ENCODE measurements at regions not wholly inside any gene's neighbourhood (a gene's known extent, or its start where the extent isn't known, plus 50 kb on each side); places are given as distances from the start of the nearest gene placed in this dataset.

DNA sequence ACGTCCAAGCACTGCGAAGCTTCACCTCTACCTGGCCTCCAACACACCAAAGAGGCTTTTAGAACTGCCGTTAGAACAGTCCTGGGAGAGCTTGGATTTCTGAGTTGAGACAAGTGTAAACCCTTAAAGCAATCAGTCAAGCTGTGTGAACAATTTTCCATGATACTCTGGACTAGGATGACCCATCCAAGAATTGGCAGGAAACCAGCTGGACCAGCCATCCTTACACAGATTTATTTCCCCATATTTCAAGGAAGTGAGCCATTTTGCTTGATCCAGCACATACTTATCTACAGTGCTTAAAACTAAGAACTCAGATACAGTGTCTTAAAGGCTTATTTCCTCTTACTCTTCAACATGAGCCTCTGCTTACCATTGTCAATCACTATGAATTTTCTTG is 340.7 kb upstream of the HS3ST1 start:
- Histone ChIP-seq H3K4me3 (ENCODE audit: low read depth, low read length) (no peak overlapping the region), H3K36me3 (ENCODE audit: control insufficient read depth in 2 of 2, insufficient read depth in 1 of 2, low read length in 2 of 2) (no peaks in the 10 kb centered on the region), H3K4me1 (ENCODE audit: control insufficient read depth, insufficient read depth, low read length) (no peaks in the 10 kb centered on the region), H3K27ac (ENCODE audit: extremely low read depth, low read depth, low read length) (no peak overlapping the region), H3K9me3 (ENCODE audit: control insufficient read depth, insufficient read depth, low read depth, low read length) (no peaks in the 10 kb centered on the region)
- TF ChIP-seq, protein P1, sequence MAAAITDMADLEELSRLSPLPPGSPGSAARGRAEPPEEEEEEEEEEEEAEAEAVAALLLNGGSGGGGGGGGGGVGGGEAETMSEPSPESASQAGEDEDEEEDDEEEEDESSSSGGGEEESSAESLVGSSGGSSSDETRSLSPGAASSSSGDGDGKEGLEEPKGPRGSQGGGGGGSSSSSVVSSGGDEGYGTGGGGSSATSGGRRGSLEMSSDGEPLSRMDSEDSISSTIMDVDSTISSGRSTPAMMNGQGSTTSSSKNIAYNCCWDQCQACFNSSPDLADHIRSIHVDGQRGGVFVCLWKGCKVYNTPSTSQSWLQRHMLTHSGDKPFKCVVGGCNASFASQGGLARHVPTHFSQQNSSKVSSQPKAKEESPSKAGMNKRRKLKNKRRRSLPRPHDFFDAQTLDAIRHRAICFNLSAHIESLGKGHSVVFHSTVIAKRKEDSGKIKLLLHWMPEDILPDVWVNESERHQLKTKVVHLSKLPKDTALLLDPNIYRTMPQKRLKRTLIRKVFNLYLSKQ (tag by site-specific recombination; IDR thresholded peaks at IDR 0.05; ENCODE audit: borderline replicate concordance): no peak
- TF ChIP-seq ZNF202 (tag by site-specific recombination; IDR thresholded peaks at IDR 0.05; ENCODE audit: borderline replicate concordance) (no peak), ZNF558 (tag by site-specific recombination; IDR thresholded peaks at IDR 0.05) (no peak), ZNF366 (tag by site-specific recombination; conservative IDR thresholded peaks at IDR 0.05) (no peak), ZNF132 (tag by site-specific recombination; IDR thresholded peaks at IDR 0.05; ENCODE audit: borderline replicate concordance) (no peak), ZNF37A (tag by site-specific recombination; IDR thresholded peaks at IDR 0.05) (no peak), ZNF514 (tag by site-specific recombination; IDR thresholded peaks at IDR 0.05) (no peak), ZNF341 (tag by site-specific recombination; IDR thresholded peaks at IDR 0.05; ENCODE audit: low read depth) (no peak), ZNF670 (tag by site-specific recombination; IDR thresholded peaks at IDR 0.05; ENCODE audit: low read depth) (no peak), ZFP3 (tag by site-specific recombination; IDR thresholded peaks at IDR 0.05; ENCODE audit: low read depth) (no peak), ZFP41 (tag by site-specific recombination; IDR thresholded peaks at IDR 0.05; ENCODE audit: borderline replicate concordance) (no peak), ZNF768 (tag by site-specific recombination; IDR thresholded peaks at IDR 0.05) (no peak), ZNF274 (IDR thresholded peaks at IDR 0.05; ENCODE audit: low read length) (no peak), ZNF274 (tag by site-specific recombination; IDR thresholded peaks at IDR 0.05; ENCODE audit: borderline replicate concordance) (no peak)
- TF ChIP-seq, protein P2, sequence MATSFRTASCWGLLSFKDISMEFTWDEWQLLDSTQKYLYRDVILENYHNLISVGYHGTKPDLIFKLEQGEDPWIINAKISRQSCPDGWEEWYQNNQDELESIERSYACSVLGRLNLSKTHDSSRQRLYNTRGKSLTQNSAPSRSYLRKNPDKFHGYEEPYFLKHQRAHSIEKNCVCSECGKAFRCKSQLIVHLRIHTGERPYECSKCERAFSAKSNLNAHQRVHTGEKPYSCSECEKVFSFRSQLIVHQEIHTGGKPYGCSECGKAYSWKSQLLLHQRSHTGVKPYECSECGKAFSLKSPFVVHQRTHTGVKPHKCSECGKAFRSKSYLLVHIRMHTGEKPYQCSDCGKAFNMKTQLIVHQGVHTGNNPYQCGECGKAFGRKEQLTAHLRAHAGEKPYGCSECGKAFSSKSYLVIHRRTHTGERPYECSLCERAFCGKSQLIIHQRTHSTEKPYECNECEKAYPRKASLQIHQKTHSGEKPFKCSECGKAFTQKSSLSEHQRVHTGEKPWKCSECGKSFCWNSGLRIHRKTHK (tag by site-specific recombination; IDR thresholded peaks at IDR 0.05): no peak
- TF ChIP-seq, protein P3, sequence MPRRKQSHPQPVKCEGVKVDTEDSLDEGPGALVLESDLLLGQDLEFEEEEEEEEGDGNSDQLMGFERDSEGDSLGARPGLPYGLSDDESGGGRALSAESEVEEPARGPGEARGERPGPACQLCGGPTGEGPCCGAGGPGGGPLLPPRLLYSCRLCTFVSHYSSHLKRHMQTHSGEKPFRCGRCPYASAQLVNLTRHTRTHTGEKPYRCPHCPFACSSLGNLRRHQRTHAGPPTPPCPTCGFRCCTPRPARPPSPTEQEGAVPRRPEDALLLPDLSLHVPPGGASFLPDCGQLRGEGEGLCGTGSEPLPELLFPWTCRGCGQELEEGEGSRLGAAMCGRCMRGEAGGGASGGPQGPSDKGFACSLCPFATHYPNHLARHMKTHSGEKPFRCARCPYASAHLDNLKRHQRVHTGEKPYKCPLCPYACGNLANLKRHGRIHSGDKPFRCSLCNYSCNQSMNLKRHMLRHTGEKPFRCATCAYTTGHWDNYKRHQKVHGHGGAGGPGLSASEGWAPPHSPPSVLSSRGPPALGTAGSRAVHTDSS (tag by site-specific recombination; IDR thresholded peaks at IDR 0.05): no peak
- TF ChIP-seq, protein P4, sequence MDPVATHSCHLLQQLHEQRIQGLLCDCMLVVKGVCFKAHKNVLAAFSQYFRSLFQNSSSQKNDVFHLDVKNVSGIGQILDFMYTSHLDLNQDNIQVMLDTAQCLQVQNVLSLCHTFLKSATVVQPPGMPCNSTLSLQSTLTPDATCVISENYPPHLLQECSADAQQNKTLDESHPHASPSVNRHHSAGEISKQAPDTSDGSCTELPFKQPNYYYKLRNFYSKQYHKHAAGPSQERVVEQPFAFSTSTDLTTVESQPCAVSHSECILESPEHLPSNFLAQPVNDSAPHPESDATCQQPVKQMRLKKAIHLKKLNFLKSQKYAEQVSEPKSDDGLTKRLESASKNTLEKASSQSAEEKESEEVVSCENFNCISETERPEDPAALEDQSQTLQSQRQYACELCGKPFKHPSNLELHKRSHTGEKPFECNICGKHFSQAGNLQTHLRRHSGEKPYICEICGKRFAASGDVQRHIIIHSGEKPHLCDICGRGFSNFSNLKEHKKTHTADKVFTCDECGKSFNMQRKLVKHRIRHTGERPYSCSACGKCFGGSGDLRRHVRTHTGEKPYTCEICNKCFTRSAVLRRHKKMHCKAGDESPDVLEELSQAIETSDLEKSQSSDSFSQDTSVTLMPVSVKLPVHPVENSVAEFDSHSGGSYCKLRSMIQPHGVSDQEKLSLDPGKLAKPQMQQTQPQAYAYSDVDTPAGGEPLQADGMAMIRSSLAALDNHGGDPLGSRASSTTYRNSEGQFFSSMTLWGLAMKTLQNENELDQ (tag by site-specific recombination; IDR thresholded peaks at IDR 0.05; ENCODE audit: low read depth): no peak
- POLR2A ChIA-PET: no interaction called here
- CTCF ChIA-PET: no interaction called here

DNA sequence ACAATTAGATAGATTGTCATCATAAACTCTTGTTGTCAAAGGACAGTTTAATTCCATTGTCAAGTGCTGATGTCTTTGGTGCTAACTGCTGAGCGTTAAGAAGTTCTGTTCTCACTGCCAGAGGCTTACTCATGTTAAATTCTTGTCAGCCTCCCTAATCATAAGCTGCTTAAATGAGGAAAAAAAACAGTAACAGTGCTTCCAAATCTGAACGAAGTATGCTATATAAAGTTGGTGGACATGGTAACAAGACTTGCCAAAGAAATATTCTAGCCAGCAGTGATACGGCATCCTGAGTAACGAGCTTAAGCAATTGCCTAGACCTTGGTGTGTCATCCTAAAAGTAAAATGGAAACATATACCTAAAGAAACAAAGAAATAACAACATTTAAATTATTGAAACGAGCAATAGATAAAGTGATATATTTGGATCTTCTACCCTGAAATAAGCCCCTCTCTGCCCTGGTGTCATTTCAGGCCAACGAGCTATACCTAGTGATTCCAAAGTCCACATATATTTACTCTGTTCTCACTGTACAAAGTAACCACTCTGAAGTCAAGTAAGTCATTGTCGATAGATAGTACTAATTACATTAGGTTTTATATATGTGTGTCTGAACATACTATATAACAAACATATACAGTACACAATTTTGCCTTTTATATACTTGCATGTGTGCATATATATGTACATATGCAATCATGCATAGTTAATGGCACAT is 339.7 kb upstream of the HS3ST1 start:
- no peak overlapping the region for H3K27ac ChIP-seq (ENCODE audit: extremely low read depth, low read depth, low read length)
- no peaks in the 10 kb centered on the region for H3K36me3 ChIP-seq (ENCODE audit: control insufficient read depth in 2 of 2, insufficient read depth in 1 of 2, low read length in 2 of 2)
- H3K4me3 ChIP-seq (ENCODE audit: low read depth, low read length): no peak overlapping the region
- H3K4me1 ChIP-seq (ENCODE audit: control insufficient read depth, insufficient read depth, low read length): no peaks in the 10 kb centered on the region
- ChIA-PET CTCF (interaction anchor here (0.6 to 1.3 kb wide), 3 partner anchors 9 to 865 kb away, joined by 3 to 5 read pairs (median 3); no protein-coding TSS in a partner anchor), POLR2A (no interaction called here)
- H3K9me3 ChIP-seq (ENCODE audit: control insufficient read depth, insufficient read depth, low read depth, low read length): no peaks in the 10 kb centered on the region
- TF ChIP-seq, protein P5, sequence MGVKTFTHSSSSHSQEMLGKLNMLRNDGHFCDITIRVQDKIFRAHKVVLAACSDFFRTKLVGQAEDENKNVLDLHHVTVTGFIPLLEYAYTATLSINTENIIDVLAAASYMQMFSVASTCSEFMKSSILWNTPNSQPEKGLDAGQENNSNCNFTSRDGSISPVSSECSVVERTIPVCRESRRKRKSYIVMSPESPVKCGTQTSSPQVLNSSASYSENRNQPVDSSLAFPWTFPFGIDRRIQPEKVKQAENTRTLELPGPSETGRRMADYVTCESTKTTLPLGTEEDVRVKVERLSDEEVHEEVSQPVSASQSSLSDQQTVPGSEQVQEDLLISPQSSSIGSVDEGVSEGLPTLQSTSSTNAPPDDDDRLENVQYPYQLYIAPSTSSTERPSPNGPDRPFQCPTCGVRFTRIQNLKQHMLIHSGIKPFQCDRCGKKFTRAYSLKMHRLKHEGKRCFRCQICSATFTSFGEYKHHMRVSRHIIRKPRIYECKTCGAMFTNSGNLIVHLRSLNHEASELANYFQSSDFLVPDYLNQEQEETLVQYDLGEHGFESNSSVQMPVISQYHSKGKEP (tag by site-specific recombination; IDR thresholded peaks at IDR 0.05): no peak
- TF ChIP-seq ZNF670 (tag by site-specific recombination; IDR thresholded peaks at IDR 0.05; ENCODE audit: low read depth) (no peak), ZNF600 (tag by site-specific recombination; IDR thresholded peaks at IDR 0.05) (no peak), HOXD13 (CRISPR knock-in tag; IDR thresholded peaks at IDR 0.05; ENCODE audit: borderline replicate concordance) (no peak), KLF16 (tag by site-specific recombination; IDR thresholded peaks at IDR 0.05) (no peak), ZNF837 (tag by site-specific recombination; IDR thresholded peaks at IDR 0.05) (no peak)
